ENCODE measurements at regions not wholly inside any gene's neighbourhood (a gene's known extent, or its start where the extent isn't known, plus 50 kb on each side); places are given as distances from the start of the nearest gene placed in this dataset.
"Not testable (repeated sequence)": the region's sequence is repeated elsewhere in the genome, so short reads cannot be mapped to it uniquely, and the experiment has no call there.

GRCh38 chr11:29612423-29612822, 404.4 kb downstream of the KCNA4 start:
- Histone ChIP-seq H3K4me3 (ENCODE audit: low read length) (no peak overlapping the region), H3K9me3 (ENCODE audit: control insufficient read depth in 1 of 2, insufficient read depth in 1 of 2, low read length in 2 of 2) (no peaks in the 10 kb centered on the region), H3K27ac (ENCODE audit: low read depth in 1 of 2, low read length in 2 of 2) (no peak overlapping the region), H3K36me3 (ENCODE audit: insufficient read depth, low read length) (no peaks in the 10 kb centered on the region), H3K27me3 (ENCODE audit: control insufficient read depth in 1 of 2, insufficient read depth in 2 of 2, low read length in 2 of 2) (no peaks in the 10 kb centered on the region), H3K4me1 (ENCODE audit: insufficient read depth, low read length) (no peaks in the 10 kb centered on the region)
- no peaks in the 10 kb centered on the region for H3K36me3 Mint-ChIP-seq (ENCODE audit: low read depth)
- no peak overlapping the region for H3K27ac Mint-ChIP-seq
- ATAC-seq (ENCODE audit: poor library complexity): no peak
- TF ChIP-seq, protein P1, sequence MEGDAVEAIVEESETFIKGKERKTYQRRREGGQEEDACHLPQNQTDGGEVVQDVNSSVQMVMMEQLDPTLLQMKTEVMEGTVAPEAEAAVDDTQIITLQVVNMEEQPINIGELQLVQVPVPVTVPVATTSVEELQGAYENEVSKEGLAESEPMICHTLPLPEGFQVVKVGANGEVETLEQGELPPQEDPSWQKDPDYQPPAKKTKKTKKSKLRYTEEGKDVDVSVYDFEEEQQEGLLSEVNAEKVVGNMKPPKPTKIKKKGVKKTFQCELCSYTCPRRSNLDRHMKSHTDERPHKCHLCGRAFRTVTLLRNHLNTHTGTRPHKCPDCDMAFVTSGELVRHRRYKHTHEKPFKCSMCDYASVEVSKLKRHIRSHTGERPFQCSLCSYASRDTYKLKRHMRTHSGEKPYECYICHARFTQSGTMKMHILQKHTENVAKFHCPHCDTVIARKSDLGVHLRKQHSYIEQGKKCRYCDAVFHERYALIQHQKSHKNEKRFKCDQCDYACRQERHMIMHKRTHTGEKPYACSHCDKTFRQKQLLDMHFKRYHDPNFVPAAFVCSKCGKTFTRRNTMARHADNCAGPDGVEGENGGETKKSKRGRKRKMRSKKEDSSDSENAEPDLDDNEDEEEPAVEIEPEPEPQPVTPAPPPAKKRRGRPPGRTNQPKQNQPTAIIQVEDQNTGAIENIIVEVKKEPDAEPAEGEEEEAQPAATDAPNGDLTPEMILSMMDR (IDR thresholded peaks at IDR 0.05): no peak
- H3K4me1 Mint-ChIP-seq (ENCODE audit: low read depth): no peaks in the 10 kb centered on the region
- intact Hi-C loops (cut with DNase I, micrococcal nuclease): no loop called here
- POLR2A ChIA-PET: no interaction called here
- peaks cover 7% of the 10 kb centered on the region for H3K9me3 Mint-ChIP-seq
- CTCF ChIA-PET: no interaction called here
- no peak overlapping the region for H3K4me3 Mint-ChIP-seq
- no peak for DNase-seq
- no peaks in the 10 kb centered on the region for H3K27me3 Mint-ChIP-seq

- CTCF ChIA-PET: no interaction called here
- TF ChIP-seq, protein P1 (IDR thresholded peaks at IDR 0.05): no peak
- intact Hi-C loops (cut with DNase I, micrococcal nuclease): no loop called here
- H3K4me1 ChIP-seq (ENCODE audit: insufficient read depth, low read length): no peaks in the 10 kb centered on the region
- no peak overlapping the region for H3K27ac ChIP-seq (ENCODE audit: low read depth in 1 of 2, low read length in 2 of 2)
- Mint-ChIP-seq H3K27ac (no peak overlapping the region), H3K4me3 (no peak overlapping the region), H3K27me3 (no peaks in the 10 kb centered on the region), H3K9me3 (peaks cover 6% of the 10 kb centered on the region), H3K36me3 (ENCODE audit: low read depth) (no peaks in the 10 kb centered on the region), H3K4me1 (ENCODE audit: low read depth) (no peaks in the 10 kb centered on the region)
- DNase-seq (no peak), ATAC-seq (ENCODE audit: poor library complexity) (no peak)
- H3K9me3 ChIP-seq (ENCODE audit: control insufficient read depth in 1 of 2, insufficient read depth in 1 of 2, low read length in 2 of 2): no peaks in the 10 kb centered on the region
- no peaks in the 10 kb centered on the region for H3K36me3 ChIP-seq (ENCODE audit: insufficient read depth, low read length)
- POLR2A ChIA-PET: no interaction called here
- H3K27me3 ChIP-seq (ENCODE audit: control insufficient read depth in 1 of 2, insufficient read depth in 2 of 2, low read length in 2 of 2): no peaks in the 10 kb centered on the region
- no peak overlapping the region for H3K4me3 ChIP-seq (ENCODE audit: low read length)
Measured at GRCh38 chr11:29606330-29607031, 410.3 kb downstream of the KCNA4 start.

- ATAC-seq (ENCODE audit: poor library complexity); CTCF ChIA-PET; H3K4me3 Mint-ChIP-seq; H3K27ac Mint-ChIP-seq; H3K4me1 ChIP-seq (ENCODE audit: insufficient read depth, low read length); H3K36me3 Mint-ChIP-seq (ENCODE audit: low read depth); H3K36me3 ChIP-seq (ENCODE audit: insufficient read depth, low read length); H3K4me3 ChIP-seq (ENCODE audit: low read length); DNase-seq; H3K27me3 ChIP-seq (ENCODE audit: control insufficient read depth in 1 of 2, insufficient read depth in 2 of 2, low read length in 2 of 2); intact Hi-C loops (cut with DNase I, micrococcal nuclease); H3K27ac ChIP-seq (ENCODE audit: low read depth in 1 of 2, low read length in 2 of 2); POLR2A ChIA-PET; H3K4me1 Mint-ChIP-seq (ENCODE audit: low read depth); H3K27me3 Mint-ChIP-seq; H3K9me3 Mint-ChIP-seq: not testable (repeated sequence)
- H3K9me3 ChIP-seq (ENCODE audit: control insufficient read depth in 1 of 2, insufficient read depth in 1 of 2, low read length in 2 of 2): peaks cover 0 to 21% of the 10 kb centered on the region in 2 experiments
Measured at GRCh38 chr11:29600151-29600575, 416.7 kb downstream of the KCNA4 start.

GRCh38 chr11:29584342-29584741, 432.5 kb downstream of the KCNA4 start:
- no peaks in the 10 kb centered on the region for H3K36me3 Mint-ChIP-seq (ENCODE audit: low read depth)
- intact Hi-C loops (cut with DNase I, micrococcal nuclease): no loop called here
- no peaks in the 10 kb centered on the region for H3K27me3 ChIP-seq (ENCODE audit: control insufficient read depth in 1 of 2, insufficient read depth in 2 of 2, low read length in 2 of 2)
- no peak overlapping the region for H3K4me3 Mint-ChIP-seq
- H3K9me3 ChIP-seq (ENCODE audit: control insufficient read depth in 1 of 2, insufficient read depth in 1 of 2, low read length in 2 of 2): no peaks in the 10 kb centered on the region
- peaks cover 15% of the 10 kb centered on the region for H3K9me3 Mint-ChIP-seq
- DNase-seq (no peak), ATAC-seq (ENCODE audit: poor library complexity) (no peak)
- H3K4me3 ChIP-seq (ENCODE audit: low read length): no peak overlapping the region
- H3K27me3 Mint-ChIP-seq: no peaks in the 10 kb centered on the region
- H3K4me1 Mint-ChIP-seq (ENCODE audit: low read depth): no peaks in the 10 kb centered on the region
- no peaks in the 10 kb centered on the region for H3K4me1 ChIP-seq (ENCODE audit: insufficient read depth, low read length)
- no peak overlapping the region for H3K27ac Mint-ChIP-seq
- H3K36me3 ChIP-seq (ENCODE audit: insufficient read depth, low read length): no peaks in the 10 kb centered on the region
- H3K27ac ChIP-seq (ENCODE audit: low read depth in 1 of 2, low read length in 2 of 2): no peak overlapping the region
- POLR2A ChIA-PET: no interaction called here
- TF ChIP-seq, protein P1 (IDR thresholded peaks at IDR 0.05): no peak
- CTCF ChIA-PET: no interaction called here

Measured in CD4-positive, alpha-beta T cell (primary cell).